Esophagus squamous epithelium (tissue), 5 donors: ENCODE measurements at regions not wholly inside any gene's neighbourhood (a gene's known extent, or its start where the extent isn't known, plus 50 kb on each side); places are given as distances from the start of the nearest gene placed in this dataset.
"Not testable (repeated sequence)": the region's sequence is repeated elsewhere in the genome, so short reads cannot be mapped to it uniquely, and the experiment has no call there.

Experiments
- DNase-seq: peaks from one replicate; lab custom pipeline; 2025; lab: John Stamatoyannopoulos, UW
- H3K27ac ChIP-seq, 4 donors: fragments of 200-600 bp; sonication (generic); one replicate each; pipeline ENCODE4 v1.5.1; 2016 to 2019; ENCODE audit warnings: mild to moderate bottlenecking in 1 of 4
- H3K27me3 ChIP-seq, 4 donors: fragments of 200-600 bp; sonication (generic); 1 replicate in 3 of 4; 2 replicates in 1 of 4; pipeline versions ENCODE4 v1.5.1 to v1.6.0; 2017 to 2021; ENCODE audit warnings: antibody characterized with exemption in 1 of 4
- H3K36me3 ChIP-seq, 3 donors: fragments of 200-600 bp; sonication (generic); one replicate each; pipeline ENCODE4 v1.5.1; 2016 to 2019
- H3K4me1 ChIP-seq, 3 donors: fragments of 200-600 bp; sonication (generic); one replicate each; pipeline ENCODE4 v1.5.1; 2017 to 2019
- H3K4me3 ChIP-seq, 4 donors: fragments of 200-600 bp; sonication (generic); 1 replicate in 3 of 4; 2 replicates in 1 of 4; pipeline ENCODE4 v1.5.1; 2016 to 2019; ENCODE audit warnings: mild to moderate bottlenecking in 2 of 4, moderate library complexity in 1 of 4
- H3K9me3 ChIP-seq, 3 donors: fragments of 200-600 bp; sonication (generic); one replicate each; pipeline ENCODE4 v1.5.1; 2016 to 2019
- POLR2A ChIP-seq, 4 donors: fragments of 450-650 bp; IDR thresholded peaks; one replicate each; pipeline ENCODE4 v1.6.1; 2017; ENCODE audit warnings: antibody characterized with exemption in 4 of 4, mild to moderate bottlenecking in 4 of 4, moderate library complexity in 3 of 4
- WGBS, 2 donors: methylation state at CpG; one replicate each; pipeline ENCODE4 v1.1.5; 2018; 5-methylcytosine and 5-hydroxymethylcytosine counted together
- intact Hi-C: fragments of 100-400 bp; cut with DNase I; formaldehyde crosslinking; loops from one replicate; pipeline ENCODE4 v1.15.0; 2022
- TF ChIP-seq, protein P1 (sequence below), 6 experiments: fragments of 450-650 bp in 4 of 6; fragments of 200-600 bp in 2 of 6; sonication (generic) in 2 of 6; IDR thresholded peaks; one replicate each; pipeline ENCODE4 v1.5.1; 2016 to 2019; ENCODE audit warnings: antibody characterized with exemption in 6 of 6, mild to moderate bottlenecking in 4 of 6, moderate library complexity in 4 of 6
- donor health status: DM: yes; HTN: yes; CAD: no.

- no peaks in the 10 kb centered on the region for H3K27me3 ChIP-seq
- TF ChIP-seq, protein P1, sequence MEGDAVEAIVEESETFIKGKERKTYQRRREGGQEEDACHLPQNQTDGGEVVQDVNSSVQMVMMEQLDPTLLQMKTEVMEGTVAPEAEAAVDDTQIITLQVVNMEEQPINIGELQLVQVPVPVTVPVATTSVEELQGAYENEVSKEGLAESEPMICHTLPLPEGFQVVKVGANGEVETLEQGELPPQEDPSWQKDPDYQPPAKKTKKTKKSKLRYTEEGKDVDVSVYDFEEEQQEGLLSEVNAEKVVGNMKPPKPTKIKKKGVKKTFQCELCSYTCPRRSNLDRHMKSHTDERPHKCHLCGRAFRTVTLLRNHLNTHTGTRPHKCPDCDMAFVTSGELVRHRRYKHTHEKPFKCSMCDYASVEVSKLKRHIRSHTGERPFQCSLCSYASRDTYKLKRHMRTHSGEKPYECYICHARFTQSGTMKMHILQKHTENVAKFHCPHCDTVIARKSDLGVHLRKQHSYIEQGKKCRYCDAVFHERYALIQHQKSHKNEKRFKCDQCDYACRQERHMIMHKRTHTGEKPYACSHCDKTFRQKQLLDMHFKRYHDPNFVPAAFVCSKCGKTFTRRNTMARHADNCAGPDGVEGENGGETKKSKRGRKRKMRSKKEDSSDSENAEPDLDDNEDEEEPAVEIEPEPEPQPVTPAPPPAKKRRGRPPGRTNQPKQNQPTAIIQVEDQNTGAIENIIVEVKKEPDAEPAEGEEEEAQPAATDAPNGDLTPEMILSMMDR (IDR thresholded peaks at IDR 0.05), result no peak
- TF ChIP-seq POLR2A (IDR thresholded peaks at IDR 0.05), result no peak
- intact Hi-C loops, result no loop called here
- 57% methylated on average over 7 to 8 of the region's 8 CpGs for WGBS, 2 donors
- H3K9me3 ChIP-seq, result peaks cover 0 to 8% (median 0%) of the 10 kb centered on the region in 3 donors
- no peak overlapping the region for H3K4me3 ChIP-seq
- H3K36me3 ChIP-seq, result no peaks in the 10 kb centered on the region
- peaks cover 0 to 27% (median 0%) of the 10 kb centered on the region in 3 donors for H3K4me1 ChIP-seq
- no peak for DNase-seq
- H3K27ac ChIP-seq, result no peak overlapping the region
These were observed 229.2 kb downstream of the COPRS start for GRCh38 chr17:31629696-31630470.

DNA sequence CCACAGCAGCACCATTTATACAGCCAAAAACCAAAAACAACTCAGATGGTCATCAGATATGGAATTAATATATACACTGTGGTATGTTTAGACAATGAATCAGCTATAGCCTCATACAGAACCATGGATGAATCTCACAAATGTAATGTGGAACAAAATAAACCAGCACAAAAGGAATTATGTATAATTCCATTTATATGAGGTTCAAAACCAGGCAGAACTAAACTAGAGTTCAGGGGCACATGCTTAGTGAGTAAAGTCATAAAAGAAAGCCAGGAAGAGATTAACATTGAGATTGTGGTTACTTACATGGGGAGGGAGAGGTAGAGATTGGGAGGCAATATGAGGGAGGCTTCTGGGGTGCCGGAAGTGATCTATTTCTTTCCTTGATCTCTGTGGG is 231.1 kb downstream of the COPRS start:
- TF ChIP-seq, protein P1 (IDR thresholded peaks at IDR 0.05), result no peak
- TF ChIP-seq POLR2A (IDR thresholded peaks at IDR 0.05), result no peak
- H3K27ac ChIP-seq, result no peak overlapping the region
- DNase-seq, result no peak
- H3K27me3 ChIP-seq, result no peaks in the 10 kb centered on the region
- H3K9me3 ChIP-seq, result peaks cover 0 to 18% (median 0%) of the 10 kb centered on the region in 3 donors
- 75 to 89% methylated on average over 1 of the region's 1 CpG for WGBS, 2 donors
- no peaks in the 10 kb centered on the region for H3K36me3 ChIP-seq
- peaks cover 0 to 11% (median 0%) of the 10 kb centered on the region in 3 donors for H3K4me1 ChIP-seq
- intact Hi-C loops, result no loop called here
- no peak overlapping the region for H3K4me3 ChIP-seq

GRCh38 chr17:31623990-31624389 is 232.5 kb downstream of the RAB11FIP4 start:
- no peak for DNase-seq
- Histone ChIP-seq H3K4me3 (no peak overlapping the region), H3K27ac (no peak overlapping the region), H3K27me3 (no peaks in the 10 kb centered on the region), H3K36me3 (no peaks in the 10 kb centered on the region), H3K4me1 (peaks cover 0 to 9% (median 0%) of the 10 kb centered on the region in 3 donors), H3K9me3 (peaks cover 0 to 18% (median 0%) of the 10 kb centered on the region in 3 donors)
- TF ChIP-seq POLR2A (IDR thresholded peaks at IDR 0.05), result no peak
- TF ChIP-seq, protein P1 (IDR thresholded peaks at IDR 0.05), result no peak
- intact Hi-C loops, result no loop called here
- WGBS, 2 donors, result 67 to 90% methylated on average over 1 of the region's 1 CpG

- Histone ChIP-seq H3K4me1 (peaks cover 0 to 9% (median 0%) of the 10 kb centered on the region in 3 donors), H3K4me3 (no peak overlapping the region), H3K27ac (no peak overlapping the region), H3K27me3 (no peaks in the 10 kb centered on the region), H3K36me3 (no peaks in the 10 kb centered on the region), H3K9me3 (peaks cover 0 to 18% (median 0%) of the 10 kb centered on the region in 3 donors)
- 73 to 81% methylated on average over 3 of the region's 3 CpGs for WGBS, 2 donors
- no peak for DNase-seq
- intact Hi-C loops, result no loop called here
- TF ChIP-seq, protein P1 (IDR thresholded peaks at IDR 0.05), result no peak
- no peak for TF ChIP-seq POLR2A (IDR thresholded peaks at IDR 0.05)
These were observed 231.0 kb downstream of the RAB11FIP4 start for GRCh38 chr17:31622500-31622899.

- no peak for TF ChIP-seq POLR2A (IDR thresholded peaks at IDR 0.05)
- TF ChIP-seq, protein P1 (IDR thresholded peaks at IDR 0.05), result no peak
- Histone ChIP-seq H3K36me3 (no peaks in the 10 kb centered on the region), H3K4me3 (no peak overlapping the region), H3K27ac (no peak overlapping the region), H3K9me3 (peaks cover 0 to 18% (median 0%) of the 10 kb centered on the region in 3 donors), H3K27me3 (no peaks in the 10 kb centered on the region), H3K4me1 (peaks cover 0 to 9% (median 0%) of the 10 kb centered on the region in 3 donors)
- intact Hi-C loops, result no loop called here
- no peak for DNase-seq
- 48 to 61% methylated on average over 4 of the region's 4 CpGs for WGBS, 2 donors
These were observed 230.1 kb downstream of the RAB11FIP4 start for GRCh38 chr17:31621566-31621965.

DNA sequence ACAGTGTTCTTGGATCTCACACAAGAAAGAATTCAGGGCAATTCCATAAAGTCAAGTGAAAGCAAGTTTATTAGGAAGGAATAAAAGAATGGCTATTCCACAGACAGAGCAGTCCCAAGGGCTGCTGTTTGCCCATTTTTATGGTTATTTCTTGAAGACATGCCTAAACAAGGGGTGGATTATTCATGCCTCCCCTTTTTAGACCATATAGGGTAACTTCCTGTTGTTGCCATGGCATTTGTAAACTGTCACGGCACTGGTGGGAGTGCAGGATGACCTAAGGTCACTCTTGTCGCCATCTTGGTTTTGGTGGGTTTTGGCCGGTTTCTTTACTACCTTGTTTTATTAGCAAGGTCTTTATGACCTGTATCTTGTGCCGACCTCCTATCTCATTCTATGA is 219.6 kb downstream of the RAB11FIP4 start:
- H3K4me3 ChIP-seq, DNase-seq, H3K4me1 ChIP-seq, H3K27me3 ChIP-seq, H3K9me3 ChIP-seq, H3K36me3 ChIP-seq, intact Hi-C loops, H3K27ac ChIP-seq: not testable (repeated sequence)
- WGBS, 2 donors, result 75 to 90% methylated on average over 4 of the region's 4 CpGs
